ENCODE measurements at regions not wholly inside any gene's neighbourhood (a gene's known extent, or its start where the extent isn't known, plus 50 kb on each side); places are given as distances from the start of the nearest gene placed in this dataset.

DNA sequence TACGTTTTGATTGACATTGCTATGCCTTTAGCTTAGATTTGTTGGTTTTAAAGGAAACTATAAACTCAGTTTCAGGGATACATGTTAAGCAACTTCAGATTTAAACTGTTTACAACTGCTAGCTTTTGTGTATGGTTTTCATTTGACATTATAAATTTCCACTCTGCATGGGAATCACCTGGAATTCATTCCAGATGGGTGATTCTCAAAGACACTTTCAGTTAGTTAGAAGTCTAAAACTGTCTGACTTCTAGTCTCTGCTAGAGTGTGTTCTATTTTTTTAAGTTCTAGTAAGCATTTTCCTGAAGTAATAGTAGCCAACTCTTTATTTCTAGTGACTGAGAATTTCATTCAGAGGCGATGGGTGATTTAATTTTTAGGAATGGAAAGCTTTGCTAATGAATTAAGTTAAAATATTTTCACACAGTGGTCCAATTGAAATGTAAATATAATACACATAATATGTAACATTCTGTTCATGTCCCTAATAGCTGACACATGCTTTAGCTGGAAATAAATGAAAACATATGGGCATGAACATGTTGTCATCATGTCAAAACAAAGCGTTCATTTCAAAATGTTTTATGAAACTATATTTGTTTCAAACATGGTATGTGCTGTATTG, 58.3 kb upstream of the CSNK1A1L start:
- TF ChIP-seq, protein P1, sequence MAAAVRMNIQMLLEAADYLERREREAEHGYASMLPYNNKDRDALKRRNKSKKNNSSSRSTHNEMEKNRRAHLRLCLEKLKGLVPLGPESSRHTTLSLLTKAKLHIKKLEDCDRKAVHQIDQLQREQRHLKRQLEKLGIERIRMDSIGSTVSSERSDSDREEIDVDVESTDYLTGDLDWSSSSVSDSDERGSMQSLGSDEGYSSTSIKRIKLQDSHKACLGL (CRISPR knock-in tag; IDR thresholded peaks at IDR 0.05; ENCODE audit: borderline replicate concordance, poor library complexity, severe bottlenecking): no peak
- TF ChIP-seq CHD2 (IDR thresholded peaks at IDR 0.05; ENCODE audit: low read depth, low read length) (no peak), ATF1 (CRISPR knock-in tag; IDR thresholded peaks at IDR 0.05) (no peak), ATF1 (tag; IDR thresholded peaks at IDR 0.05) (no peak), HDGF (IDR thresholded peaks at IDR 0.05) (no peak), ELF4 (CRISPR knock-in tag; IDR thresholded peaks at IDR 0.05) (no peak), ZNF239 (CRISPR knock-in tag; IDR thresholded peaks at IDR 0.05) (no peak), BACH1 (tag; IDR thresholded peaks at IDR 0.05) (no peak)
- TF ChIP-seq, protein P2, sequence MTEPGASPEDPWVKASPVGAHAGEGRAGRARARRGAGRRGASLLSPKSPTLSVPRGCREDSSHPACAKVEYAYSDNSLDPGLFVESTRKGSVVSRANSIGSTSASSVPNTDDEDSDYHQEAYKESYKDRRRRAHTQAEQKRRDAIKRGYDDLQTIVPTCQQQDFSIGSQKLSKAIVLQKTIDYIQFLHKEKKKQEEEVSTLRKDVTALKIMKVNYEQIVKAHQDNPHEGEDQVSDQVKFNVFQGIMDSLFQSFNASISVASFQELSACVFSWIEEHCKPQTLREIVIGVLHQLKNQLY (CRISPR knock-in tag; conservative IDR thresholded peaks at IDR 0.05): no peak
- TF ChIP-seq, protein P3, sequence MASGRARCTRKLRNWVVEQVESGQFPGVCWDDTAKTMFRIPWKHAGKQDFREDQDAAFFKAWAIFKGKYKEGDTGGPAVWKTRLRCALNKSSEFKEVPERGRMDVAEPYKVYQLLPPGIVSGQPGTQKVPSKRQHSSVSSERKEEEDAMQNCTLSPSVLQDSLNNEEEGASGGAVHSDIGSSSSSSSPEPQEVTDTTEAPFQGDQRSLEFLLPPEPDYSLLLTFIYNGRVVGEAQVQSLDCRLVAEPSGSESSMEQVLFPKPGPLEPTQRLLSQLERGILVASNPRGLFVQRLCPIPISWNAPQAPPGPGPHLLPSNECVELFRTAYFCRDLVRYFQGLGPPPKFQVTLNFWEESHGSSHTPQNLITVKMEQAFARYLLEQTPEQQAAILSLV (tag; IDR thresholded peaks at IDR 0.05): no peak
- TF ChIP-seq, protein P4, sequence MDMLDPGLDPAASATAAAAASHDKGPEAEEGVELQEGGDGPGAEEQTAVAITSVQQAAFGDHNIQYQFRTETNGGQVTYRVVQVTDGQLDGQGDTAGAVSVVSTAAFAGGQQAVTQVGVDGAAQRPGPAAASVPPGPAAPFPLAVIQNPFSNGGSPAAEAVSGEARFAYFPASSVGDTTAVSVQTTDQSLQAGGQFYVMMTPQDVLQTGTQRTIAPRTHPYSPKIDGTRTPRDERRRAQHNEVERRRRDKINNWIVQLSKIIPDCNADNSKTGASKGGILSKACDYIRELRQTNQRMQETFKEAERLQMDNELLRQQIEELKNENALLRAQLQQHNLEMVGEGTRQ (CRISPR knock-in tag; IDR thresholded peaks at IDR 0.05): no peak
